GM12878 (cell line): ENCODE measurements at regions not wholly inside any gene's neighbourhood (a gene's known extent, or its start where the extent isn't known, plus 50 kb on each side); places are given as distances from the start of the nearest gene placed in this dataset.

Experiments
- ATAC-seq: fragments of 200-7000 bp; cut with Tn5 transposase; 3 replicates; pipeline ENCODE4 v1.9.1; 2020; ENCODE audit warnings: mild to moderate bottlenecking, moderate library complexity
- BruUV-seq: library from RNA; stranded (reverse); fragments of 400-500 nt; replicated peaks from 2 replicates; lab custom pipeline; 2021; lab: Mats Ljungman, UMichigan
- CTCF ChIA-PET: fragments of 300-600 bp; sonication (Branson Sonifier 250); formaldehyde crosslinking; extraction: SDS; loops from one replicate; lab custom pipeline; 2021; ENCODE audit warnings: inconsistent platforms; lab: Yijun Ruan, JAX
- POLR2A ChIA-PET: fragments of 350-600 bp; formaldehyde crosslinking; extraction: SDS; loops from one replicate; lab custom pipeline; 2021; ENCODE audit warnings: inconsistent platforms; lab: Charles Lee
- RAD21 ChIA-PET: fragments of 300-600 bp; sonication (Branson Sonifier 250); formaldehyde crosslinking; loops from one replicate; lab custom pipeline; 2023; ENCODE audit warnings: antibody characterized with exemption; ENCODE audit not compliant: unreplicated experiment; lab: Charles Lee
- SMC1A ChIA-PET: fragments of 300-600 bp; sonication (Branson Sonifier 250); formaldehyde crosslinking; loops from one replicate; lab custom pipeline; 2023; ENCODE audit not compliant: unreplicated experiment, uncharacterized antibody; lab: Charles Lee
- DNase-seq: peaks from one replicate; pipeline ENCODE4 v3.0.0-alpha.2; 2011; ENCODE audit warnings: low read depth, low spot score
- FAIRE-seq: peaks from 3 replicates; lab custom pipeline; 2011; peaks lifted over from hg19 to GRCh38; lab: Jason Lieb, UNC
- H2AFZ ChIP-seq: 2 replicates; pipeline ENCODE4 v1.6.0; 2011; ENCODE audit warnings: low read depth, low read length, control low read depth; ENCODE audit not compliant: control insufficient read depth
- H3K27ac ChIP-seq: 2 replicates; pipeline ENCODE4 v1.5.1; 2011; ENCODE audit warnings: control low read depth; ENCODE audit not compliant: control insufficient read depth, insufficient read depth
- H3K27me3 ChIP-seq, 2 experiments: replicated peaks in 1 of 2; 2 replicates each; pipeline versions ENCODE4 v1.6.0 to v1.6.1; 2011; ENCODE audit warnings: low read length in 1 of 2; ENCODE audit not compliant: control insufficient read depth in 2 of 2, insufficient read depth in 2 of 2
- H3K36me3 ChIP-seq, 2 experiments: 2 replicates each; pipeline ENCODE4 v1.5.1; 2011; ENCODE audit warnings: low read length in 1 of 2; ENCODE audit not compliant: control insufficient read depth in 2 of 2, insufficient read depth in 2 of 2
- H3K4me1 ChIP-seq: 2 replicates; pipeline ENCODE4 v1.6.1; 2011; ENCODE audit warnings: mild to moderate bottlenecking, low read length, moderate library complexity, mixed read lengths; ENCODE audit not compliant: control insufficient read depth, insufficient read depth
- H3K4me2 ChIP-seq: 2 replicates; pipeline ENCODE4 v1.6.0; 2011; ENCODE audit warnings: control low read depth; ENCODE audit not compliant: control insufficient read depth, insufficient read depth
- H3K4me3 ChIP-seq: fragments of 200-600 bp; sonication (generic); 2 replicates; pipeline ENCODE4 v1.5.1; 2016
- H3K79me2 ChIP-seq: 2 replicates; pipeline ENCODE4 v1.6.0; 2011; ENCODE audit warnings: low read length; ENCODE audit not compliant: control insufficient read depth, insufficient read depth
- H3K9ac ChIP-seq: 2 replicates; pipeline ENCODE4 v1.8.0; 2011; ENCODE audit warnings: low read length, control low read depth, mixed read lengths; ENCODE audit not compliant: control insufficient read depth, insufficient read depth
- H3K9me3 ChIP-seq: replicated peaks from 3 replicates; pipeline ENCODE4 v1.5.1; 2011; ENCODE audit warnings: mild to moderate bottlenecking, low read length; ENCODE audit not compliant: control insufficient read depth, insufficient read depth
- H4K20me1 ChIP-seq: 2 replicates; pipeline ENCODE4 v1.6.0; 2011; ENCODE audit not compliant: control insufficient read depth, insufficient read depth
- ATF2 ChIP-seq: IDR thresholded peaks from 2 replicates; pipeline ENCODE4 v1.6.1; 2012; ENCODE audit warnings: low read length, inconsistent platforms
- CREM ChIP-seq: IDR thresholded peaks from 2 replicates; pipeline ENCODE4 v1.6.1; 2014; ENCODE audit warnings: antibody characterized with exemption, low read depth
- CTCF ChIP-seq, 3 experiments: IDR thresholded peaks in 2 of 3; conservative IDR thresholded peaks in 1 of 3; 2 replicates each; pipeline ENCODE4 v1.5.1; 2011; ENCODE audit warnings: low read depth in 3 of 3, low read length in 3 of 3, mild to moderate bottlenecking in 3 of 3, control low read depth in 2 of 3, moderate library complexity in 2 of 3, inconsistent platforms in 1 of 3, mixed read lengths in 1 of 3; ENCODE audit not compliant: control insufficient read depth in 2 of 3, insufficient read depth in 1 of 3; ENCODE audit errors: extremely low read depth in 1 of 3
- EED ChIP-seq: sonication (generic); IDR thresholded peaks from 2 replicates; pipeline ENCODE4 v1.6.1; 2016; ENCODE audit warnings: antibody characterized with exemption, low read depth
- EP300 ChIP-seq, 2 experiments: fragments of 150-350 bp in 1 of 2; IDR thresholded peaks; 2 replicates each; pipeline ENCODE4 v1.6.1; 2011 to 2012; ENCODE audit warnings: low read depth in 2 of 2, low read length in 2 of 2, borderline replicate concordance in 1 of 2, improper control_type of control experiment in 1 of 2, inconsistent platforms in 1 of 2; ENCODE audit not compliant: control insufficient read depth in 1 of 2
- ETV6 ChIP-seq, 2 experiments: fragments of 450-650 bp in 1 of 2; IDR thresholded peaks in 1 of 2; conservative IDR thresholded peaks in 1 of 2; 2 replicates each; pipeline ENCODE4 v1.6.1; 2014; ENCODE audit warnings: antibody characterized with exemption in 1 of 2, borderline replicate concordance in 1 of 2, low read depth in 1 of 2, mild to moderate bottlenecking in 1 of 2, moderate library complexity in 1 of 2
- HDAC6 ChIP-seq: fragments of 200-600 bp; sonication (generic); IDR thresholded peaks from one replicate; pipeline ENCODE4 v1.8.0; 2017; ENCODE audit warnings: antibody characterized with exemption; ENCODE audit not compliant: unreplicated experiment
- HDGF ChIP-seq: fragments of 450-650 bp; IDR thresholded peaks from 2 replicates; pipeline ENCODE4 v1.6.1; 2016; ENCODE audit warnings: antibody characterized with exemption
- HSF1 ChIP-seq: fragments of 150-350 bp; IDR thresholded peaks from 2 replicates; pipeline ENCODE4 v1.6.1; 2014; ENCODE audit warnings: mild to moderate bottlenecking, low read depth, low read length
- NFYB ChIP-seq: IDR thresholded peaks from 2 replicates; pipeline ENCODE4 v1.6.1; 2011; ENCODE audit warnings: low read depth, mild to moderate bottlenecking, low read length, improper control_type of control experiment, moderate library complexity; ENCODE audit not compliant: insufficient read depth
- POLR2AphosphoS5 ChIP-seq: IDR thresholded peaks from 2 replicates; pipeline ENCODE4 v1.6.1; 2011; ENCODE audit warnings: mild to moderate bottlenecking, low read length, inconsistent platforms
- RB1 ChIP-seq: fragments of 450-650 bp; formaldehyde crosslinking; IDR thresholded peaks from 2 replicates; pipeline ENCODE4 v1.6.1; 2017; ENCODE audit warnings: mild to moderate bottlenecking, borderline replicate concordance
- ZBTB11 ChIP-seq: fragments of 450-650 bp; formaldehyde crosslinking; IDR thresholded peaks from 2 replicates; pipeline ENCODE4 v1.5.0; 2022; ENCODE audit warnings: mild to moderate bottlenecking, missing genetic modification characterization
- ZNF622 ChIP-seq: fragments of 450-650 bp; IDR thresholded peaks from 2 replicates; pipeline ENCODE4 v1.6.1; 2017; ENCODE audit warnings: mild to moderate bottlenecking, inconsistent platforms
- WGBS: methylation state at CpG from one replicate; pipeline ENCODE4 v1.1.6; 2016; ENCODE audit warnings: low lambda C conversion rate; ENCODE audit not compliant: insufficient replicate concordance, insufficient coverage; ENCODE audit errors: missing lambda C conversion rate; 5-methylcytosine and 5-hydroxymethylcytosine counted together
- in situ Hi-C: fragments of 300-500 bp; cut with MboI; formaldehyde crosslinking; loops from 9 replicates; pipeline ENCODE4 v1.14.3; 2018; ENCODE audit warnings: mixed read lengths
- intact Hi-C: fragments of 100-400 bp; cut with micrococcal nuclease; formaldehyde crosslinking; loops from one replicate; pipeline ENCODE4 v1.14.2; 2022; ENCODE audit not compliant: unreplicated experiment

GRCh38 chr1:47523835-47524215 is 86.0 kb downstream of the FOXD2 start:
- ChIA-PET POLR2A (no interaction called here), CTCF (no interaction called here), RAD21 (no interaction called here), SMC1A (no interaction called here)
- Histone ChIP-seq H3K4me2 (no peak overlapping the region), H3K9ac (no peak overlapping the region), H3K27ac (no peak overlapping the region), H3K4me3 (no peak overlapping the region), H3K27me3 (no peaks in the 10 kb centered on the region; a peak in 2 of 4 replicates), H4K20me1 (no peaks in the 10 kb centered on the region), H3K4me1 (no peaks in the 10 kb centered on the region), H2AFZ (no peak overlapping the region), H3K9me3 (no peaks in the 10 kb centered on the region), H3K36me3 (no peaks in the 10 kb centered on the region), H3K79me2 (no peaks in the 10 kb centered on the region)
- in situ Hi-C loops (no loop called here), intact Hi-C loops (loop anchor here (10.0 kb wide), 1 partner anchor 191 kb away; no protein-coding TSS in a partner anchor)
- ATAC-seq (no peak), DNase-seq (no peak), FAIRE-seq (no peak)
- whole genome bisulfite sequencing, result 14% methylated on average over 4 of the region's 4 CpGs
- BruUV-seq, result no TSS peak
- TF ChIP-seq EP300 (IDR thresholded peaks at IDR 0.05; ENCODE audit: borderline replicate concordance in 1 of 2, control insufficient read depth in 1 of 2, low read depth in 2 of 2, low read length in 2 of 2) (no peak), ZNF622 (no peak), ATF2 (no peak), POLR2AphosphoS5 (no peak), HDAC6 (no peak), HSF1 (no peak), HDGF (no peak), EED (no peak), CREM (no peak), ETV6 (conservative IDR thresholded peaks at IDR 0.05 in 1 of 2, IDR thresholded peaks at IDR 0.05 in 1 of 2; ENCODE audit: borderline replicate concordance in 1 of 2, low read depth in 1 of 2) (no peak), ZBTB11 (CRISPR knock-in tag) (no peak), RB1 (no peak), NFYB (no peak), CTCF (IDR thresholded peaks at IDR 0.05 in 2 of 3, conservative IDR thresholded peaks at IDR 0.05 in 1 of 3; ENCODE audit: control insufficient read depth in 2 of 3, extremely low read depth in 1 of 3, insufficient read depth in 1 of 3, low read depth in 3 of 3, low read length in 3 of 3) (no peak)
